Ammon's horn (tissue), 1 donor: ENCODE measurements at regions not wholly inside any gene's neighbourhood (a gene's known extent, or its start where the extent isn't known, plus 50 kb on each side); places are given as distances from the start of the nearest gene placed in this dataset.
"Not testable (repeated sequence)": the region's sequence is repeated elsewhere in the genome, so short reads cannot be mapped to it uniquely, and the experiment has no call there.

Source experiments
- DNase-seq: peaks from one replicate; pipeline ENCODE4 v3.0.0-alpha.2; 2016; ENCODE audit warnings: low spot score

DNA sequence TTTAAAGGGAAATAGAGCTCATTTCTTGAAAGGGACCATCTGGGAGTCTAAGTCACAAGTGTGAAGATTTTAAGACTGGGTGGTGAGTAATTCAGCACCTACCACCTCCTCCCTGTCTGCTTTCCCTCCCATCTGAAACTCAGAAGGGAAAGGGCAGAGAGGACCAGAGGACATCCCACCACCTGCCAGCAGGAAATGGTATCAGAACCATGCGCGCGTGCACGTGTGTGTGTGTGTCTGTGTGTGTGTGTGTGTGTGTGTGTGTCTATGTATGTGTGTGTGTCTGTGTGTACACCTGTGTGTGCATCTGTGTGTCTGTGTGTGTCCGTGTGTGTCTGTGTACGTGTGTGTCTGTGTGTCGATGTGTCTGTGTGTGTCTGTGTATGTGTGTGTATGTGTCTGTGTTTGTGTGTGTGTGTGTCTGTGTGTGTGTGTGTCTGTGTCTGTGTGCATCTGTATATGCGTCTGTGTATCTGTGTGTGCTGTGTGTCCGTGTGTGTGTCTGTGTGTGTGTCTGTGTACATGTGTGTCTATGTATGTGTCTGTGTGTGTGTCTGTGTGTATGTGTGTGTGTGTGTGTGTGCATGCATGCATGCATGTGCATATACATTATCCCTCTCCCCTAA lies 76.8 kb downstream of the ZFP36L2 start:
- no peak for DNase-seq

DNA sequence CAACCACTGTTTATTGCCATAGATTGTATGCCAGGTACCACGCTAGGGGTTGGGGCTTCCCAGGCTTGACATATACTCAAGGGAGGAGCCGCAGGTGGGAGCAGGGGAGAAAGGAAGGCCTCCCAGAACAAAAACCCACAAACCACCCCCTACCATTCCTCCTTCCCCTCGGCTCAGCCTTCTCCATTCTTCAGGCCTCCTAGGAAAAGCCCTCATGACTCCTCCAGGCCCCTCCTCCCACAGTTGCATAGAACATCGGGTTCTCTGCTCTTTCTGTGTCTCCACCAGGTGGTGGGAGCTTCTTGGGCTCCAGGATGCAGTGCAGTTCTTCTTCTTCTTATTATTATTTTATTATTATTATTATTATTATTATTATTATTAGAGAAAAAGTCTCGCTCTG lies 80.3 kb downstream of the ZFP36L2 start:
- DNase-seq = no peak

DNA sequence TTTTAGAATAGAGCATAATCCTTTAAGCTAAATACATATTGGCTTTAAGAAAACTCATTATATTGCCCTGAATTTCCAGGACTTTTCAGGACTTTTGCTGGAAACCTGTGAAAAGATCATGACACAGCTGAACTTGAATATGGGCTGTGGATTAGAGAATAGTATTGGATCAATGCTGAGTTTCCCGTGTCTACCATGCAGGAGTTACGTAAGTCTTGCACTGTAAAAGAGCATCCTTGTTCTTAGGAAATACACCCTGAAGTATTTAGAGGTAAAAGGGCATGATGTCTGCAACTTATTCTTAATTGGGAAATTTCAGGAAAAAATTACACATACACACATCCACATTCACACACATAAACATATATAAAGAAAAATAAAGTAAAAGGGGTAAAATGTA lies 82.1 kb downstream of the ZFP36L2 start:
- no peak for DNase-seq

DNA sequence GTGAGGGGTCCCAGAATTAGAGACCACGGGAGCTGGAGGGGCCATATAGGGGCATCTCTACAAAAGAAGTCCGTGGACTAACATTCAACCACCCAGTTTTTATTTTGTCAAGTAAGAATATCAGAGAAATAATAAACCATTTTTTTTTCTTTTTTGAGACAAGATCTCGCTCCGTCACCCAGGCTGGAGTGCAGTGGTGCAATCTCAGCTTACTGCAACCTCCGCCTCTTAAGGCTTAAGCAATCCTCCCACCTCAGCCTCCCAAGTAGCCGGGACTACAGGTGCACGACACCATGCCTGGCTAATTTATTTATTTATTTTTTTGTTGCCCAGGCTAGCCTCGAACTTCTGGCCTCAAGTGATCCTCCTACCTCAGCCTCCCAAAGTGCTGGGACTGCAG lies 82.7 kb downstream of the ZFP36L2 start:
- DNase-seq = no peak

DNA sequence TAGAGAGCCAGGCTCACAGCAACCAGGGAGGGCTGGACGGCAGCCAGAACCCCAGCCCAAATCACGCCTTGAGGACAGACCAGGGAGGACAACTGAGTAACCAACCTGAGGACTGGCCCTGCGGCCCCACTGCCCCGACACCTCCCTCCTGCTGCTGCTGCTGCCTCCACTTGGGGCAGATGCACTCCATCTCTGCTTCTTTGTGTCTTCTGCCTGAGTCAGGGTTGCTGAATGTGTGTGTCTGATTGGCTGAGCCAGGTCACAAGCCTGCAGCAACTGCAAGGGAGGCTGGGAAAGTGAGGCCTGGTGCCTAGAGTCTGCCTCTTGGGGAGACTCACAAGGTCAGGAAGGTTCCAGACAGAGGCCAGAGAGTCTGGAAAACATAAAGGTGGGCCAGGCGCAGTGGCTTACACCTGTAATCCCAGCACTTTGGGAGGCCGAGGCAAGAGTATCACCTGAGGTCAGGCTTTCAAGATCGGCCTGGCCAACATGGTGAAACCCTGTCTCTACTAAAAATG lies 83.4 kb downstream of the ZFP36L2 start:
- DNase-seq = no peak

DNA sequence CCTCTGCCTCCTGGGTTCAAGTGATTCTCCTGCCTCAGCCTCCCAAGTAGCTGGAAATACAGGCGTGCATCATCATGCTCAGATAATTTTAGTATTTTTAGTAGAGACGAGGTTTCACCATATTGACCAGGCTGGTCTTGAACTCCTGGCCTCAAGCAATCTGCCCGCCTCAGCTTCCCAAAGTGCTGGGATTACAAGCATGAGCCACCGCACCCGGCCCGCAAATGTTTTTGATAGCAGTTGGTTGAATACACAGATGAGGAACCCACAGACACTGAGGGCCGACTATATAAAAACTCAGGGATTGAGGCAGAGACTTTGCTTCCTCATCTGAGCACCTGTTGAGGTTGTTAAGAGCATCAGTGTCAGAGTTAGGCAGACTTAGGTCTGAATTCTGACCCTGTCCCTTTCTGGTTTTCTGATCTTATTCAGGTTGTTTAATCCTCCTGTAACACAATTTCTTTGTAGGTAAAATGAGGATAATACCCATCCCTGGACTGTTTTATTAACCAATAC lies 84.7 kb downstream of the ZFP36L2 start:
- not testable (repeated sequence) for DNase-seq

DNA sequence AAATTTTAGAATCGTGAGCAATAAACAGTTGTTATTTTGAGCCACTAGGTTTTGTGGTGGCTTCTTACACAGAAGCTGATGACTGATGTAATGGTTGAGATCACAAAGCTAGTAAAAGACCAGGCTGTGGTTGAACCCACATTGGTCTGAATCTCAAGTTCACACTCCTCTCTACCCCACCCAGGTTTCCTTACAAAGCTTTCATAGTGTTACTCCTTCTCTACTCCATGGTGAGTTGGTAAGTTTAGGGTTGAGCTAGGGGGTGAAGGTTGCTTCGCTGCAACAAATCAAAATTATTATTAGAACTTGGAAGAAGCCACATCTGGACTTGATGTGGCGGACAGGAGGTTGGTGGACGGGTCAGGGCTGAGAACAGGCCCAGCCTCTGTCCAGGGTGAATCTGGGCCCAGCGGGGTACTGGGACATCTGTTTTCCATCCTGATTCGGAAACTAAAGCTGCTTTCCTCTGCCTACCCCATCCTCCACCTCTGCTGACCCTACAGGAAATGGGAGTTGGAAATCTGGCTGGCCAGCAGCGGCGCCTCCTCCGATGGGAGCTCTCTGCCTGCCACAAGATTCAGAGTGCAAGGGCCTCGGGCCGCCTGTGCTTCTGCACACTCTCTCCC lies 86.3 kb downstream of the ZFP36L2 start:
- DNase-seq = no peak

DNA sequence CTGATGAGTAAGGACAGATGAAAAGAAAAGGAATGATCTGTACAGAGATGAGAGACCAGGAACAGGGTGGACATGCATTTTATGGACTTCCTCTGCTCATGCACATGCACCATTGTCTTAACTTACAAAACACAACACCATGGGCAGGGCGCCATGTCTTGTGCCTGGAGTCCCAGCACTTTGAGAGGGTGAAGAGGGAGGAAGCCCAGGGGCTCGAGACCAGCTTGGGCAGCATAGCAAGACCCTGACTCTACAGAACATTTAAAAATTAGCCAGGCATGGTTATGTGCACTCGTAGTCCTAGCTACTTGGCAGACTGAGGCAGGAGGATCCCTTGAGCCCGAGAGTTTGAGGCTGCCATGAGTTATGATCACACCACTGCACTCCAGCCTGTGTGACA lies 86.9 kb downstream of the ZFP36L2 start:
- no peak for DNase-seq

DNA sequence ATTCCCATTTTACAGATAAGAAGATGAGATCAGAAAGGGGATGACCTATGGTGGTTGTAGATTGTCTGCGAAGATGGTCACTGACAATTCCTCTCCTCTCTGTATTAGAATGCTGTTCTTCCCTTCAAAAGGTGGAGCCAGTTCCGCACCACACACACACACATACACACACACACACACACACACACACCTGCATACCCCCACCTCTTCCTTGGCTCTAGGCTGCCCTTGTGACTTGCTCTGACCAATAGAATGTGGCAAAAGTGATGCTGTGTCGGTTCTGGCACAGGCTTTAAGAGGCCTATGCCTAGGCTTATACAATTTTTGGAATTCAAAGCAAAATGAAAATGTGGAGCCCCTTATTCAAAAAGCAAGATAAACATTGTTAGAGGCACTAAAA lies 88.0 kb downstream of the ZFP36L2 start:
- DNase-seq = no peak

DNA sequence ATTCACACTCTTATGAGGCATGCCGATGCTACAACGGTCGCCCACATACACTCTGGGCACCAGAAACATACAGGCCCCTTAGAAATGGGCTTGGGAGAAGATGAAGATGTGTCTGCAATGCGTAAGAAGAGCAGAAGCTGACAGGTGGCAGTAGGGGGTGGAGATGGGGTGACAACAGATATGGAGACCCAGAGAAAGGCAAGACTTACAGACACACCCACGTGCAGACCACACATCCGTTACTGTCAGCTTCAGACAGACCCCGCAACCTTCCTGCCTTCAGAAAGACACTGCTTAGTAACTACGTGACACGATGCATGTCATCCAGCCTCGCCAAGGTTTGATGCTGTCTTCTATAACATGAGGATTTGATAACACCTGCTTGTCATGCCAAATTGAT lies 89.5 kb downstream of the ZFP36L2 start:
- no peak for DNase-seq

DNA sequence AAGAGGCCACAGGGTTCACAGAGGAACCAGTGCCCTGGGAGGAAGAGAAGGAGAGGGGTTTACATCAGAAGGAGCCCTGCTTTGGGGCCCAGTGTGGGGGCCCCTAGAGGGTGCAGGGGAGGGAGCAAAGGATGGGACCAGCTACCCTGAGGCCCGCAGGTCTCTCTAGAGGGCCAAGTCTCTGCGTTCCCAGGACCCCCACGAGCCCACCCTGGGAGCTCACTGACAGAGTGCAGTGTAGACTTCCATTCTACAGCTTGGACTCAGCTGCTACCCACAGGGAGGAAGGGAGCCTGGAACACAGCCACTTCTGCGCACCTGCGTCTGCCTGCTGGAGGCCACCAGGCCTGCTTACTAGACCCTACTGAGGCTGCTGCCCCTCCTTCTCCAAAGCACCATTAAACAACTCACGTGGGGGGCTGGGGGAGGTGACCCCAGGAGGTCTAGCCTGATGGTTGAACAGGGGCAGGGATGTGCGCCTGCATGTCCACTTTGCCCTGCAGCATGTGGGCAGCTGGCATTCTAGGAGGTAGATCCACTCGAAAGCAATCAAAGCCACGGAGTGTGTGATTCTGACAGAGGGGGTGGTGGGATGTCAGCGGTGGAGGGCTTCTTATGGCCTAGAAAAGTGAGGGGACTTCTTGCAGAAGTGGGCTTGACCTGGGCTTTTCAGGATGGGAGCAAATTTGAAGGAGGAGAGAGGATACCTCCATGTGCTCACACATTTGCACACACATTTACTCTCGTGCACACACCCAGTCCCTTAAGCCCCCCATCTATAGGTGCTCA lies 90.2 kb downstream of the ZFP36L2 start:
- no peak for DNase-seq

DNA sequence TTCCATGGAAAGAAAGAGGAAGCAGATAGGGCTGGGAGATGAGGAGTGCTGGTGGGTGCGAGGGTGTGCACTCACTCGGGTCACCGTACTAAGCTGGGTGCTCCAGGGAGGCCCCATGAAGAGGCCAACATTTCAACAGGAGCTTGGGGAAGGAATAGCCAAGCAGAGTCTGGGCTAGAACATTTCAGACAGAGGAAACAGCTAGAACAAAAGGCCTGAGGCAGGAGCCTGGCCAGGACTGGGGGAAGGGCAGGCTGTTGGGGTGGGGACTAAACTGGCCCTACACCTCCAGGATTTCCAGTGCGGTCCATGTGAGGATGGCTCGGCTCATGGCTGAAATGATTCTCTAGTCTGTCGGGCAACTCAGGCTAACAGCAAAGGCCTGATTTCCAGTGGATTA lies 90.8 kb downstream of the ZFP36L2 start:
- no peak for DNase-seq

DNA sequence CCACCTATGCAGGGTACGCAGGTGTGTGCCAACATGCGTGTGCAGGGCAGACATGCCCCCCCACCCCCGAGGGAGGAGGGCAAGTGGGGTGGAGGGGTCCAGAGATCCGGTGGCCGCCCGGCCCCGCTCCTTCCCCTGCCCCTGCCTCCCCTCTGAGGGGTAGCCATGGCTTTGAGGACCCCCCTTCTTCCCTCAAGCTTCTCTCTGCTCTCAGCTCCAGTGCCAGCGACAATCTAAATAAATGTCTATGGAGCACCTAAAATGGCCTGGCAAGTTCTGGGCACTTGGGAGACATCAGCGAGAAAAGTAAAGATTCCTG lies 91.9 kb downstream of the ZFP36L2 start:
- no peak for DNase-seq

DNA sequence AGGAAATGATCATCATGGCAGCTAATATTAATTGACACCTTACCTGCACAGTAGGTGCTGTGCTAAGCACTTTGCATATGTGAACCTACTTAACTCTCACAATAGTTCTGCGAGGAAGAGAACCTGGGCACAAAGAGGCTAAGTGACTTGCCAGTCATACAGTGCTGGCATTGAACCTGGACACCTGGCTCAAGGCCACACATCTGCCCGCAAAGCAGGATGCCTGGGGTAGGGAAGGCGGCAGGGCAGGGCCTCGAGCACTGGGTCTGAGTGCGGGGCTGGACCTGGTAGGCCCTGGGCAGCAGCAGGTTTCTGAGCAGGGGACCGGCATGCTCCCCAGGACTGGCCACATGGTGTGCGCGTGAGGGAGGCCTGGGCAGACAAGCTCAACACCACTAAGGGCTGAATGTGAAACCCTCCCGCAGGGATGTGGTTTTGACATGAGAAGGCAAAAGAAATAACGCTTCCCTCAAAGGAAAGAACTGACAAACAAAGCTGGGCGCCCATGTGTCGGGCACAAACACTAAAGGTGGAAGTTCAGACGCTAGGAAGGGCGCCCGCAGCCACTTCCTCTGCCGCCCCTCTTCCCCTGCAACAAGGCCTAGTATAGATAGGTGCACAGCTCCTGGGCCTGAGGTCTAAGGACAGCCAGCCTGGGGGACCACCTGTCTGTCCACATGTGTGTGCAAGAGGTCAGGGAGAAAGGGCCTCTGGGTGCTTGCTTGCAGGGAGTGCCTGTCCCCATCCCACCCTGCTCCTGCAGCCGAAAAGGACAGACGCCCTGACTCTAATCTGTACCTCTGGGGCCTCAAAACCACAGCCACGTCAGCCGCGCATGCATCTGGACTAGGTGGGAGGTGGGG lies 92.5 kb downstream of the ZFP36L2 start:
- DNase-seq = peak; percentile 83

DNA sequence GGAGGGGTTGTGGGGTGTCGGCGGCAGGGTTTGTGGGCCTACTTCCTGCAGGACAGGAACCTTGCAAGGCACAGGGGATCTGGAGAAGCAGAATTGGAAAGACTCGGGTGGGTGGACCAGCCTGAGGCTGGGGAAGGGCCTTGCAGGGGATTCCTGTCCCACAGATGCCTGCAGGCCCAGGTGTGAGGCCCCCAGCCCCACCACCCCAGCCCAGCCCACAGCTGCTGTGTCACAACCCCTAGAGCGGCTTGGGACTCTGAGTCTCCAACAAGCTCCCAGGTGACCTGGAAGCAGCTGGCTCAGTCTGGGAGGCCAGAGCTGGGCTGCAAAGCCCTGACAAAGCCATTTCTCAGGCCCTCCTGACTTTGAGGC lies 93.1 kb downstream of the ZFP36L2 start:
- DNase-seq = no peak

DNA sequence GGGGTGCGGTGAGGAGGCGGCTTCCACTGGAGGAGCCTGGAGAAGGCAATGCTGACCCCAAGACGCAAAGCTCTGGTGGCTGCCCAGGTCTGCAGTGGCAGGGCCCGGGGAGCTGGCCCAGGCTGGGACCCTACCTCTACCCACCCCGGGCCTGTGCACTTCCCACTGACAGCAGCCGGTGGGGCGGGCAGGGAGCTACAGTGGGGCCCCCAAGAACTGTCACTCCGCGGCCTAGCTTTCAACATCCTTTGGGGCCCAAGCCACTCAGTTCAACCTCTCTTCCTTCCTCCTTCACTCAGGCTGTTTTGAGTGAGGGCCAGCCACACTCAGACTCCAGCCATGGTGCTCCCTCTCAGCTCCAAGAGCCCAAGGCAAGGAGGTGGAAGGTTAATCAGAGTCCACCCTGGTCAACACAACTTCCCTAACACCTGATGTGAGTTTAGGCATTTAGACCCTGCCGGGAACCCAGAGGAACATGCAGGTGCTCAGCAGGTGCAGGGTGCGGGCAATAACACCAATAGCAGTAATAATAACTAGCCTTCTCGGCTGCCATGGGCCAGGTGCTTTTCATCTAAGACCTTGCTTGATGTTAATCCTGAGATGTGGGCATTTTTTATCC lies 93.6 kb downstream of the ZFP36L2 start:
- DNase-seq = peak; percentile 50

DNA sequence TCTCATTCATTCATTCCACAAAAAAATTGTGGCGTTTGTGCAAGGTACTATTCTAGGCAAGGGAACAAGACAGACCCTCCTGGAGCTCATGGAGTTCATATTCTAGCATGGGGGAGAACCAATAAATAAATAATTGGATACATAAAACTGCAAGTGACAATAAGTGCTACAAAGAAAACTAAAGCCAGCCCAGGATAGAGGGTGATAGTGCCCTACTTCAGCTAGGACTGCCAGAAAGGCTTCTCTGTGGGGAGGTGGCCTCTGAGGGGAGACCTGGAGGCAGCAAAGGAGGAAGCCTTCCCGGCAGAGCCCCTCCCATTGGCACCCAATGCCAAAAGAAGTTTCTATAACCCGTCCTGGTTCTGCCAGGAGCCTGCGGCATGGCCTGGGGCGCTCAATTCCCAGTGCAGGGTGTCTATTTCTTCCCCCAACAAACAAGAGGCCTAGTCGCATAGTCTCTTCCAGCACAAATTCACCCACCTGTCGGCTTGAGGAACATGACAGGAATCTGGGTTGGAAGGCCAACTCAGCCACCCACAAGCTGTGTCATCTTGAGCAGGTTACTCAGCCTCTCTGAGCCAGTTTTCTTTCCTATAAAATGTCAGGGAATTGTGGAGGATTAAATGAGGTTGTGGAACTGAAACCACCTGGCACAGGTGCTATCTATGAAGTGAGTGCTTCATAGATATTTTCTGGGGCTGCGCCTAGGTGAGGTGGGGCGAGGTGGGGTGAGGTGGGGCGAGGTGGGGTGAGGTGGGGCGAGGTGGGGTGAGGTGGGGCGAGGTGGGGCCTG lies 94.3 kb downstream of the ZFP36L2 start:
- no peak for DNase-seq

DNA sequence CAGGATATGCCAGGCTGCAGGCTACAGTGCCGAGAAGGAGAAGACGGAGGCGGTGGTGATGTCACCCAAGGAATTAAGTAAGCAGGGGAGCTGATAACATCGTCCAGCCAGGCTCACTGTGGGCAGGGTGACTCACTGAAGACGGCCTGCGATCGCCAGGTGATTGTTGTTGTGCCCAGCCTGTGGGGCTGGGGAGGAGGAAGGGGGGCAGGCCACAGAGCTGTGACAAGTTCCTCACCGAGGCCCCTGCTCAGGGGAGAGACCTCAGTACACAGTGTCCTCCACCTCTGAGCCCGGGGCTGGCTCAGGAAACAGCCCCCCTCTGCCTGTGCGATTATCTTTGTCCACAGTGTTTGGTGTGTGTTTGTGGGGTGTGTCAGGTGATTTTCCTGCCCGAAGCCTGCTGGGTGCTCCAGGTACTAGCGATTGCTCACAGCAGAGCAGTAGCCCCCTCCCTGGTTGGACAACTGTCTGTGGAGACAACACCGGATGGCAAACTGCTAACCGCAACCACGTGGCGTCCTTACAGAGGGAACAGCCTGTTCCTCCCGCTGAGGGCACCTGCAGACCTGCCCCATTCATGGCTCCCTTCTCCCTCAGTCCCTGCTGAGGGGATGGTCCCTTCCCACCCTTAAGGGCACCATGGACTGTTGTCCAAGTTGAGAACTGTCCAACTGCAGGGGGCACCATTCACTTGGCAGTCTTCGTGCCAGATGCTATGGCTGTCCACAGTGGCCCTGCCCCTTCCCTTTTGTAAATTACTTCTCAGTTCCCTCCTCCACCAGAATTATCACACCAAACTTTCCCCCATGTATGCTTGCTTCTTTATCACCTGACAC lies 95.1 kb downstream of the ZFP36L2 start:
- peak; percentile 77 for DNase-seq

DNA sequence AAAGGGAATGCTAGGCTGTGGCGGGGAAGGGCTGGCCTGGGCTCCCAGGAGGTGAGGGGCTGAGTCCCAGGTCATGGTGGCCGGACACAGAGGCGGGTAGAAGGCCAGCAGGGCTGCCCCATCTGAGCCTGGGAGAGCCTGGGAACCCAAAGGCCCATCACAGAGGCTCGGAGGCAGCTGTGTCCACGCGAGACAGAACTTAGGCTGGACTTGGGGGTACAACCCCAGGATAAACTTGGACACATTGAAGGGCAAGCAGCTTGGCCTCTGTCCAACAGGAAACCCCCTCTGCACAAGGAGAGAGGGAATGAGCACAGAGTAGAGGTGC lies 95.9 kb downstream of the ZFP36L2 start:
- no peak for DNase-seq
